ENCODE measurements at regions not wholly inside any gene's neighbourhood (a gene's known extent, or its start where the extent isn't known, plus 50 kb on each side); places are given as distances from the start of the nearest gene placed in this dataset.

DNA sequence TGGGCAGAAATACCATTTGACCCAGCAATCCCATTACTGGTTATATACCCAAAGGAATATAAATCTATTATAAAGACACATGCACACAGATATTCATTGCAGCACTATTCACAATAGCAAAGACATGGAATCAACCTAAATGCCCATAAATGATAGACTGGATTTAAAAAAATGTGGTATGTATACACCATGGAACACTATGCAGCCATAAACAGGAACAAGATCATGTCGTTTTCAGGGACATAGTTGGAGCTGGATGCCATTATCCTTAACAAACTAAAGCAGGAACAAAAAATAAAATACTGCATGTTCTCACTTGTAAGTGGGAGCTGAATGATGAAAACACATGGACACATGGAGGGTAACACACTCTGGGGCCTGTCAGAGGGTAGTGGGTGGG, 335.6 kb downstream of the BTG1 start:
- no peaks in the 10 kb centered on the region for H3K36me3 Mint-ChIP-seq (ENCODE audit: low read depth)
- TF ChIP-seq, protein P1, sequence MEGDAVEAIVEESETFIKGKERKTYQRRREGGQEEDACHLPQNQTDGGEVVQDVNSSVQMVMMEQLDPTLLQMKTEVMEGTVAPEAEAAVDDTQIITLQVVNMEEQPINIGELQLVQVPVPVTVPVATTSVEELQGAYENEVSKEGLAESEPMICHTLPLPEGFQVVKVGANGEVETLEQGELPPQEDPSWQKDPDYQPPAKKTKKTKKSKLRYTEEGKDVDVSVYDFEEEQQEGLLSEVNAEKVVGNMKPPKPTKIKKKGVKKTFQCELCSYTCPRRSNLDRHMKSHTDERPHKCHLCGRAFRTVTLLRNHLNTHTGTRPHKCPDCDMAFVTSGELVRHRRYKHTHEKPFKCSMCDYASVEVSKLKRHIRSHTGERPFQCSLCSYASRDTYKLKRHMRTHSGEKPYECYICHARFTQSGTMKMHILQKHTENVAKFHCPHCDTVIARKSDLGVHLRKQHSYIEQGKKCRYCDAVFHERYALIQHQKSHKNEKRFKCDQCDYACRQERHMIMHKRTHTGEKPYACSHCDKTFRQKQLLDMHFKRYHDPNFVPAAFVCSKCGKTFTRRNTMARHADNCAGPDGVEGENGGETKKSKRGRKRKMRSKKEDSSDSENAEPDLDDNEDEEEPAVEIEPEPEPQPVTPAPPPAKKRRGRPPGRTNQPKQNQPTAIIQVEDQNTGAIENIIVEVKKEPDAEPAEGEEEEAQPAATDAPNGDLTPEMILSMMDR (IDR thresholded peaks at IDR 0.05) = no peak
- peaks cover 7% of the 10 kb centered on the region for H3K4me1 Mint-ChIP-seq (ENCODE audit: low read depth)
- H3K27ac Mint-ChIP-seq = no peak overlapping the region
- DNase-seq = no peak
- peaks cover 12% of the 10 kb centered on the region for H3K9me3 Mint-ChIP-seq
- H3K4me3 Mint-ChIP-seq = no peak overlapping the region
- no peaks in the 10 kb centered on the region; the same call in 1 of the 2 replicates for H3K27me3 Mint-ChIP-seq (ENCODE audit: insufficient read depth)

DNA sequence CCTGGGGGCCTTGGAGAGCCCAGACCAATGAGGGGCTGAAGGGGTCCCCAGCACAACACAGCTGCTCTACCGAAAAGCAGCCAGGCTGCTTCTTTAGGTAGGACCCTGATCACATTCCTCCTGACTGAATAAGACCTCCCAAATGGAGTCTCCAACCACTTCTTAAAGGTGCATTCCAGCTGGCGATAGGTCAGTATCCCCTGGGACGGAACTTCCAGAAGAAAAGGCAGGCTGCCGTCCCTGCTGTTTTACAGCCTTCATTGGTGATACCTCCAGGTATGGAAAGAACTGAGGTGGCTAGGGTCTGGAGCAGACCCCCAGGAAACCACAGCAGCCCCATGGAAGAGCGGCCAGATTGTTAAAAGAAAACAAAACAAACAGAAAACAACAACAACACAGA, 340.6 kb downstream of the BTG1 start:
- TF ChIP-seq, protein P1 (IDR thresholded peaks at IDR 0.05) = no peak
- H3K4me1 Mint-ChIP-seq (ENCODE audit: low read depth) = no peaks in the 10 kb centered on the region
- peaks cover 12% of the 10 kb centered on the region for H3K9me3 Mint-ChIP-seq
- no peaks in the 10 kb centered on the region for H3K36me3 Mint-ChIP-seq (ENCODE audit: low read depth)
- H3K27me3 Mint-ChIP-seq (ENCODE audit: insufficient read depth) = no peaks in the 10 kb centered on the region; the same call in 1 of the 2 replicates
- no peak overlapping the region for H3K27ac Mint-ChIP-seq
- no peak overlapping the region for H3K4me3 Mint-ChIP-seq
- no peak for DNase-seq

DNA sequence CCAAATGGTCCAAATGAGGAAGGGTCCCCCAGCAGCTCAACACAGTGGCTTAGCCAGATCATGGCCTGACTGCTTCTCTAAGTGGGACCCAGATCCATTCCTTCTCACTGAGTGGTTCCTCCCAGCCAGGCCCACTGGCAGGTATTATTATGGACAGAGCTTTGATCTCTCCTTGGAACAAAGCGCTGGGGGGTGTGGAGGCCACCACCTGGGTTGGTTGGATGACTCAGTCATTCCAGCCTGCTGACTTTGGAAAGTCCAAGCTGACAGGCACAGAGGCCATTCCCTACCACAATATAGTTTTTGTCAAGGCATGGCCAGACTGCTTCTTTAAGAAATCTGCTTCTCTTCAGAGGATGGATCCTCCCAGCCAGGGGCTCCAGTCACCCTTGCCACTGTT, 341.1 kb downstream of the BTG1 start:
- DNase-seq = no peak
- H3K36me3 Mint-ChIP-seq (ENCODE audit: low read depth) = no peaks in the 10 kb centered on the region
- no peak overlapping the region for H3K27ac Mint-ChIP-seq
- H3K9me3 Mint-ChIP-seq = peaks cover 12% of the 10 kb centered on the region
- no peak overlapping the region for H3K4me3 Mint-ChIP-seq
- H3K4me1 Mint-ChIP-seq (ENCODE audit: low read depth) = no peaks in the 10 kb centered on the region
- H3K27me3 Mint-ChIP-seq (ENCODE audit: insufficient read depth) = no peaks in the 10 kb centered on the region; the same call in 1 of the 2 replicates
- TF ChIP-seq, protein P1 (IDR thresholded peaks at IDR 0.05) = no peak

DNA sequence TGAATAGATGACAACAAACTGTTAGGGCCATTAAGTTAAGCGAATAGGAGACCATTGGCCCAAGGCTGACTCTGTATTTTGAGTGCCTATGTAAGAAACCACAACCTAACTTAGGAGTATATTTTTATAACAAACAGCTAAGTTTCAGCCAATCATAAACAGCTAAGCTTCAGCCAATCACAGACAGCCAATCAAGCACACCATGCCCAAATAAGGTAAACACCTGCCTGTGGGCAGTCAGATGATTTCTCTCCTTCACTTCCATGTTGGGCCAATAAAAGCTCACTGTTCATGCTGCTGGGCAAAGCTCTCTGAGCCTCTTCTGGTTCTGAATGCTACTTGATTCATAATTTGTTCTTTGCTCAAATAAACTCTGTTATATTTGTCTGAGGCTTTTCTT, 344.6 kb downstream of the BTG1 start:
- peaks cover 2% of the 10 kb centered on the region; the same call in 1 of the 2 replicates for H3K27me3 Mint-ChIP-seq (ENCODE audit: insufficient read depth)
- TF ChIP-seq, protein P1 (IDR thresholded peaks at IDR 0.05) = no peak
- no peak for DNase-seq
- H3K36me3 Mint-ChIP-seq (ENCODE audit: low read depth) = no peaks in the 10 kb centered on the region
- no peak overlapping the region for H3K4me3 Mint-ChIP-seq
- H3K4me1 Mint-ChIP-seq (ENCODE audit: low read depth) = no peaks in the 10 kb centered on the region
- no peaks in the 10 kb centered on the region; the same call in none of the 2 replicates for H3K9me3 Mint-ChIP-seq
- no peak overlapping the region for H3K27ac Mint-ChIP-seq

DNA sequence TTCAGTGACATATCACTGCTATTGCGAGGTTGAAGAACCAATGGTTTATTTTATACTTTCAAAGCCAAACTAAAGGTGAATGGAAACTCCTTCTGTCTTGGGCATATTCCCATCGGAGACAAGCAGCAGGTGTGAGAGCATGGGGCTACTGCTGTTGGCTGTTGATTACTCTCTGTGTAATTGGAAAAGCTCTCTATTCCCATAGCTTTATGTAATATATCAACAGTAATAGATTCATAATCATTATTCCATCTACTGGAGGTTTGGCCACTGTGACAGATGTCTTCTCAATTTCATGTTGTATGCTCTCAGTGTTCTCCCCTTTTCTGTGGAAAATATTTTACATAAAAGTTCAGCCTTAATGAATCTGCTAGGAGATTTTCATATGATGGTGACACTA, 352.0 kb downstream of the BTG1 start:
- Mint-ChIP-seq H3K4me3 (no peak overlapping the region), H3K27ac (no peak overlapping the region), H3K9me3 (no peaks in the 10 kb centered on the region), H3K4me1 (ENCODE audit: low read depth) (no peaks in the 10 kb centered on the region), H3K27me3 (ENCODE audit: insufficient read depth) (peaks cover 6% of the 10 kb centered on the region; the same call in 1 of the 2 replicates), H3K36me3 (ENCODE audit: low read depth) (no peaks in the 10 kb centered on the region)
- no peak for DNase-seq
- TF ChIP-seq, protein P1 (IDR thresholded peaks at IDR 0.05) = no peak

DNA sequence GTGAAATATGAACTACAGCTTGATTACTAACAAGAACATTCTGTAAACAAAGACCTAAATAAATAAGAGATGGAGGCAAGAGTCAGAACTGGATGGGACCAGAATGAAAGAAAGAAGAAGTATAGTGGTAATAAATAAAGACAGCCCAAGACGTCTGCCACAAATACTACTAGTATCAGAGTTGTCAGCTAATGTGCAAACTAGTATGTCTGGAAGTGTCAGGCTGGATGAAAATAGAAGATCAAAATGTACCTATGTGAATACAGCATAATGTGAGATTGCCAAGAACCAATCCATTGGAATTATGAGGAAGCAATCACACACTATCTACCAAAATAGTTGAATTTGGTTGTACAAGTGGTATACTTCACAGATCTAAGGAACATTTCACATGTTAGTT, 353.0 kb downstream of the BTG1 start:
- no peak for DNase-seq
- peaks cover 4% of the 10 kb centered on the region; the same call in 1 of the 2 replicates for H3K27me3 Mint-ChIP-seq (ENCODE audit: insufficient read depth)
- H3K9me3 Mint-ChIP-seq = no peaks in the 10 kb centered on the region
- no peaks in the 10 kb centered on the region for H3K36me3 Mint-ChIP-seq (ENCODE audit: low read depth)
- H3K4me1 Mint-ChIP-seq (ENCODE audit: low read depth) = no peaks in the 10 kb centered on the region
- no peak overlapping the region for H3K4me3 Mint-ChIP-seq
- TF ChIP-seq, protein P1 (IDR thresholded peaks at IDR 0.05) = no peak
- no peak overlapping the region for H3K27ac Mint-ChIP-seq

Measured in HFFc6 (cell line).